ENCODE measurements at regions not wholly inside any gene's neighbourhood (a gene's known extent, or its start where the extent isn't known, plus 50 kb on each side); places are given as distances from the start of the nearest gene placed in this dataset.

DNA sequence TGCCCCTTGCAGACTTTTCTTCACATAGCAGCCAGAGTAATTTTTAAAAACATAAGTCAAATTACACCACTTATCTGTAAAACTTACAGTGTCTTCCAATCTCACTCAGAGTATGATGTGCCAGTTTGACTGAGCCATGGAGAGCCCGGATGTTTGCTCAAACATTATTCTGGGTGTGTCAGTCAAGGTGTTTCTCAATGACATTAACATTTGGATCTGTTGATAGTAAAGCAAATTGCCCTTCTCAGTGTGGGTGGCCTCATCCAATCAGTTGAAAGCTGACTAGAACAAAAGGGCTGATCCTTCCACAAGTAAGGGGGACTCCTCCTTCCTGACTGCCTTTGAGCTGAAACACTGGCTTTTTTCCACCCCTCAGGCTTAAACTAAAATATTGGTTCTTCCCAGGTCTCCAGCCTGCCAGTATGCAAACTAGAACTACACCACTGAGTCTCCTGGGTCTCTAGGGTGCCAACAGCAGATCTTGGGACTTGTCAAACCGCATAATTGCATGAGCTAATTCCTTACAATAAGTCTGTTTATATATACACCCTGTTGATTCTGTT is 157.9 kb upstream of the CTTNBP2NL start:
- TF ChIP-seq, protein P1, sequence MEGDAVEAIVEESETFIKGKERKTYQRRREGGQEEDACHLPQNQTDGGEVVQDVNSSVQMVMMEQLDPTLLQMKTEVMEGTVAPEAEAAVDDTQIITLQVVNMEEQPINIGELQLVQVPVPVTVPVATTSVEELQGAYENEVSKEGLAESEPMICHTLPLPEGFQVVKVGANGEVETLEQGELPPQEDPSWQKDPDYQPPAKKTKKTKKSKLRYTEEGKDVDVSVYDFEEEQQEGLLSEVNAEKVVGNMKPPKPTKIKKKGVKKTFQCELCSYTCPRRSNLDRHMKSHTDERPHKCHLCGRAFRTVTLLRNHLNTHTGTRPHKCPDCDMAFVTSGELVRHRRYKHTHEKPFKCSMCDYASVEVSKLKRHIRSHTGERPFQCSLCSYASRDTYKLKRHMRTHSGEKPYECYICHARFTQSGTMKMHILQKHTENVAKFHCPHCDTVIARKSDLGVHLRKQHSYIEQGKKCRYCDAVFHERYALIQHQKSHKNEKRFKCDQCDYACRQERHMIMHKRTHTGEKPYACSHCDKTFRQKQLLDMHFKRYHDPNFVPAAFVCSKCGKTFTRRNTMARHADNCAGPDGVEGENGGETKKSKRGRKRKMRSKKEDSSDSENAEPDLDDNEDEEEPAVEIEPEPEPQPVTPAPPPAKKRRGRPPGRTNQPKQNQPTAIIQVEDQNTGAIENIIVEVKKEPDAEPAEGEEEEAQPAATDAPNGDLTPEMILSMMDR (IDR thresholded peaks at IDR 0.05): no peak
- TF ChIP-seq POLR2A (IDR thresholded peaks at IDR 0.05) (no peak), POLR2AphosphoS5 (IDR thresholded peaks at IDR 0.05) (no peak)

Data from prostate gland (tissue), 2 donors.